CD4-positive, alpha-beta T cell treated with Interleukin-6 for 4 hours (primary cell): ENCODE measurements at regions not wholly inside any gene's neighbourhood (a gene's known extent, or its start where the extent isn't known, plus 50 kb on each side); places are given as distances from the start of the nearest gene placed in this dataset.

Source experiments
- DNase-seq: peaks from one replicate; pipeline ENCODE4 v3.0.0-alpha.2; 2020; ENCODE audit warnings: mixed read lengths

DNA sequence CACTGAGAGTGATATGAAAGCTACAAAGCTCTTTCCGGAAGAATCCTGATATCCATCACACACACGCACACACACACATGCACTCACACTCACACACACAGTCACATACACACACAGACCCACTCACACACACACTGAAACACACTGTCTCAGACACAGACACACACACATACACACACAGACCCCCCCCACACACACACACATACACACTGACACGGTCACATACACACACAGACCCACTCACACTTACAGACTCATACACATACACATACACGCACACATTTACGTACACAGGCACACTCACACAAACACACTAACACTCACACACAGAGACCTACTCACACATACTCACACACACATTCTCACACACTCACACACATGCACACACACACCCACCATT lies 58.6 kb downstream of the LIG4 start:
- DNase-seq, result no peak

DNA sequence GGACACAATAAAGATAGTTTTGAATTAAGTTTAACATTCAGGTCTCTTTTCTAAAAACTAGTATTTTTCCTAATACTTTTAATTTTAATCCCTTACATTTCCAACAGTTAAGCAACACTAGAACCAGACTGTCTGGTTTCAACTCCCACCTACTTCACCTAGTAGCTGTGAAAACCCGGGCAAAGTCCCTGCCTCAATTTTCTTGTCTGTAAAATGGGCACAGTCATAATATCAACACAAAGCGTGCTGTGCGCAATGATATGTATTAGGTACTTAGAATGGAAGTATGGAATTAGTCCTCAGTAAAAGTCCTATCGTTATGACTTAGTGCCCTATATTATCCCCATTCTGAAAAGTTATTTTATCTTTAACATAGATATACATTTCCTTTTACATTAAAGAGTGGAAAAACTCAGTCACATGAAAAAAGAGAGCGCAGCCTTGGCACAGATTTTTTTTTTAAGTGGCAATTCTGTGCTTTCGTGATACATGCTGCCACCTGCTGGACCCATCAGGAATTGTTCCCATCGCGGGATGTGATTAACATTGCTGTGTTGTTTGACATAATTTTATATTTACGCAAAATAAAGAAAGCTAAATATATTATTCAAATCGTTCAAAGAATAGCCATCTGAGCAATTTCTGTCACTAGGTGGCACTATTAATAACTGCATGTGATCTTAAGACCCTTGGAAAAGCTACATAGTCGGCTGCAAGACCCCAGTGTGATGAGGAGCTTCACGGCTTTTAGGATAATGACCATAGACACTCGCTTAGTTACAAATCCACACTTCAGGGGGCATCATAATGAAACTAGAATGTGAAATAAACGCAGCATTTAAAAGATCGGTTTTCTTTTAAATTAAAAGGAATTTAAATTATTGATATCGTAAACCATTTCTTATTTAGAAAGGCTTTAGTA lies 59.9 kb downstream of the LIG4 start:
- peak; percentile 56 for DNase-seq

DNA sequence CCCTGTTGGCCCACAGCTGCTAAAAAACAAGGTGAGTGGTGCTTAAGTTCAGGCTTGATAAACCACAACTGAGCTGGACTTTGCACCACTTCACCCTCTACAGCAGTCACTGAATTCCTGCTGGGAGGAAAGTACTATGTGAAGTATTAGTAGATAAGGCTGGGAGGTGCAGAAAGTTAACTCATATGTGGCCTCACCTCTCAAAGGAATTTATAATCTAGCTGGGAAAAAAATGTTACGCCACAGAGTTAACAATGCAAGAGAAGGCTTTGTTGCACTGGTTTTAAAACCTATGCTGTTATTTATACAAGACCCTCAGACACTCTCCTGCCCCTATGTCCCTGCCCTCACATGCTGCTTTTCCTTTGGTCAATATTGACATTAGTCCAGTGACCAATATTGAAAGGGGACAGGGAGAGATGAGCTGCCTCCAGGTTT lies 60.9 kb downstream of the LIG4 start:
- no peak for DNase-seq

DNA sequence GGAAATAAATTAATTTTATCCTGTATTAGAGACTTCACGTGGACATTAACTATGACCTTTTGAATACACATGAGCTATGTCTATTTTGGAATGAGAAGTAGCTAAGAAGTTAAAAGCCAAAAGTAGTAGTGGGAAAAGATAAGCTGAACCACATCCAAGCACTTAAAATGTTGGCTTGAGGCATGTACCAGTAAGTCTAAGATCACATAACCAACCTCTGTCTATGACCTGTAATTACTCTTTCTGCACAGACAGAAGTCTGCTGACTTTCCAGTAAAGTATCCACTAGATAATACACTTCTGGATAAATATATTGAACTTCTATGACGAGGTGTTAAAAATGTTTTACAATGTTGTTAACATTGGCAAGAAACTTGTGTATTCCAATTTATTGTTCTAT lies 68.7 kb downstream of the LIG4 start:
- no peak for DNase-seq

DNA sequence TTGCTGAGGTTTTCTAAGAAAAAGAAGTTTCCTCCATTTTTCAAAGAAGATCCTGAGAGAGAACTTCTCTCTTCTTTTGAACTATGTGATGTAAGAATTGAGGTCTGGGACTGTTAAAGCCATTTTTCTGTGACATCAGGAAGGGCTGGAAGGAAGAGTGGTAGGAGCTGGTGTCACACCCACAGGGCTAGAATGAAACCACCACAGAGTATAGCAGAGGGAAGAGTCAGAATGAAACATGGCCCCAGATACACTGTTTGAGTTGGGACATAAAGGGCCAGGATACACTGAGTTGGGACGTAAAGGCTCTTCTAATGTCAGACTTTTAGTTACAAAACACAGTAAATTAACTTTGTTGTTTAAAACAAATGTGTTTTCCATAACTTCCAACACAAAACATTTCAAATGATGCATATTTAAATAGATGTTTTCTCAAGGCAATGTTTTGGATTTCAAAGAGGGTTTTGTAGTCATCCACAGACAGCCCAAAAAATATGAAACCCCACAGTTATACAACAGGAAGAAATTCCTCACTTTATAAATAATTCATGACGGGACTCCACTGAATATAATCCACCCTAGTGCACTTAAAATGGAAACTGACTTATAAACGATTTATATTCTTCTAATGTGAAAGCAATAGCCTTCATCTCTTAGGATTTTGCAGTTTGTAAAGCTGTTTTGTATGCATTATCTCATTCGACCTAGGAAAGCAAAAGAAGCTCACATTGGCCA lies 72.5 kb downstream of the LIG4 start:
- no peak for DNase-seq

DNA sequence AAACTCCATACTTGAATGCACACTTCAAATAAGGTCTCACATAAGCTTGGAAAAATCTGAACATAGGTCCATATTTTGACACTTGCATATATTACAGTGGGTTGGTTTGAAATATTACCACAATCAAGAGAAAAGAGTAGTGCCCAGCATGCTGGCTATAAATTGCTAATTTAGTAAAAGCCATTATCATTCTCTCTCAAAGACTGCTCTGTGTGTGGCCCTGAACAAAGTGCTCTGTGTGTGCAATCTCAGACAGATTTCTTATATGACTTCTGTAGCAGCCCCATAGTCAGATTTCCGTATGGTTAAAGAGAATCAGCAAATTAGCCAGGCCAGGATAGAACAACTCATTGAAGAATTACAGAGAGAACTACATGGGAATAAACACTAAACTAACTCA lies 78.2 kb downstream of the LIG4 start:
- DNase-seq, result no peak

DNA sequence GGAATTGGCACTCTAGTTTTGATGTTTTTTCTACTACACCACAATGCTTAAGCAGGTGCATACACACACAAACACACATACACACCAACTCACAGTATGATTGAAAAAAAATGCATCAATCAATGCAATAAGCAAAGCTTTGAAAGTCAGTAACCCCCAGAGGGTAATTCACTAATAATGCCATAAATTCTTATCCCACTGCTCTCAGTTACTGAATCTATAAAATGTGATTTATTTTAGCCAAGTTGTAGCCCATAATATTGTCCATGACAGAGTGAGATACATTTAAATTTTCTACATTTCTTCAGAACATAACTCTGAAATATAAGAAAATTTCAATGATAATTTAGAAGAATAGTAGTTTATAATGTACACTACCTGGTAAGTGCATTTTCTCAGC lies 87.9 kb downstream of the LIG4 start:
- no peak for DNase-seq

DNA sequence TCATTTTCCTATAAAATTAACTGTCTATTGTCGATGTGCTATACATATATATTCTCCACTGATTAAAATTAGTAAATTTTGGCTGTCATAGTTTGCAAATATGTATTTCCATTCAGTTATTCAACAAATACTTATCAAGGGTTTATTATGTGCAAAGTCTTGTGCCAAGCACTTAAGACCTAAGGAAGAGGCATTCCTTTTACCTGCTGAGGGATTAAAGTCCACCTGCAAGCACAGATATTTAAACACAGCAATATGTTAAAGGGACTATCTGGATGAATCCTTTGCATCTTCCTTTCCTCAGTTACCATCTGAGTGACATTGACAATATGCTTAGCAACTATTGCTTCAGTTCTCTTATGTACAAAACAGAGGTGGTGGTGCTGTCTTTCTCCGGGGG lies 89.3 kb downstream of the LIG4 start:
- DNase-seq, result no peak

DNA sequence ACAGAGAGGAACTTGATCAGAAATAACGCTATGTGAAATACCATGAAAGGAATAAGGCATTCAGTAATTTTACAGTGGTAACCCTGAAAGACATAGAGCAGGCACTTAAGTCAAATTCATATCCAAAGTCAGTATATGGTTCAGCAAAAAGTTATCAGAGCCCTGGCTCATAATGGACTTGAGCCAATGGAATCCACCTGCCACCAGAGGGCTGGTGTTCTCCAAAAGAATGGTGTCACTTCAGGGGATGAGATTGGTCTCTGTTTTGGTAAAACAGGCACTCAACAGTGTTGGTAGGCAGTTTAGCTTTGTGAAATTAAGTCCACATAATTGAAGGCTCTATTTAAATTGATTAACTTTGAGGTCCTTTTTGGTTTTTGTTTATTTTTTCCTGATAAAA lies 93.9 kb downstream of the LIG4 start:
- DNase-seq, result no peak

DNA sequence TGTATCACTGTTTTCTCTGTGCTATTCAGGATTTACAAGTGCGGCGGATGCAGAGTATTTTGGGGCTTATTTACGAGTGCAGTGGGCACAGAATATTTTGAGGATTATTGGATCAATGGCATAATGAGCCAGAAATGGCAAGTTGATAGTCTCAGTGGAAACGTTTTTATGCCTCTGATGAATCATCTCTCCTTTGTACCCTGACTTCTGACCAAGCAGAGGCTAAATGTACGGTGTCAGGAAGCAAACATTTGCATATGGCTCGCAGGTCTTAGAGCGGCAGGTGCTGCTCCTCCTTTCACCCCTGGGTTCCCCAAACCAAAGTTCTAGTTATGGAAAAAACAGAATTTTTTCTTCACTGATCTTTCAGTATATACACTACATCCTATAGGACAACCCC lies 94.5 kb downstream of the LIG4 start:
- DNase-seq, result no peak

DNA sequence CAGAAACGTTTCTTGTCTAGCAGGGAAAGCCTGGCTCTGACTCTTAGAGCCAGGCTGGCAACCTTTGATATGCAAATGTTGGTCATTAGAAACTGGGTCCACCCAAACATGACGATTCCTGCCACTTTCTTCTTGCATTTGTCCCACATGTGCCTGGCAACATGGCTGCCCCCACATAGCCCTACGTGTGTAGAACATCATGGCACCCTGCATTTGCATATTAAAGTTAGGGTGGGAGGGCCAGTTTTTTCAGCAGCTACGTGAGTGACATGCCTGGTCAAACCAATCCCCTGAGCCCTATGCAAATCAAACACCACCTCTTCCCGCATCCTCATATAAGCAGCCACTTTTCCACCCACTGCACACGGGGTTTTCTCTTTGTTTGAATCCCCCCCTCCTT lies 95.0 kb downstream of the LIG4 start:
- no peak for DNase-seq

DNA sequence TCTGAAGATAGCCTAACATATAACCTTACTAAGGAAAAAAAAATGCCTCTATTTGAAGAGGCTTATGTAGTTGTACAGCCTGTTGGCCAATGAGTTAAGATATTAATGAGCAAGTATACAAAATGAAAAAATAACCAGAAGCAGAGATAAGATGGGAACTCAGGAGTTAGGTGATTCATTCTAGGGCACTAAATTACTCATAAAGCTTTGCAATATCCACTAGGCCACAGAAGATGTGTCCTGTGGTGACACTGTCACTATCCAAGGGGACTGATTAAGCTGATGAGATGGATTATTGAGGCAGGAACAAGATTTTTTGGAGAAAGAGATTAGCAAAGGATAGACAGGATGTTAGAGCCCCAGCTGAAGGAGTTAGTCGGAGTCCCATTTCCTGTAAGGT lies 99.6 kb downstream of the LIG4 start:
- no peak for DNase-seq

DNA sequence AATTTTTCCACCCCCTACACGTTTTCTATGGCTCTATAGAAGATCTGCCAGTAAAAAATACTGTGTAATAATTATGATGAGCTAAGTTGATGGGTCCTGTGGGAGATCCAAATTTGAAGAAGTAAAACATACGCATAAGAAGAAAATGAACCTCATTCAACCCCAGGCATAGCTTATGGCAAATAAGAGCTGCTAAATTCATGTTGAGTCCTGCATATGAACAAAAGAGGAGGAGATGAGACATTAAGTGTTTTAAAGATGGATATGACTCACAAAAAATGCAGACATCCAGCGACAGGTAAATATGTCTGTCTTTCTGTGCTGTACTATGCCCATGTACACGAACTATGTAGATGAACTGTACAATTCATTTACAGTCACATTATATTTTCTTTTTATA lies 101.9 kb downstream of the LIG4 start:
- no peak for DNase-seq

DNA sequence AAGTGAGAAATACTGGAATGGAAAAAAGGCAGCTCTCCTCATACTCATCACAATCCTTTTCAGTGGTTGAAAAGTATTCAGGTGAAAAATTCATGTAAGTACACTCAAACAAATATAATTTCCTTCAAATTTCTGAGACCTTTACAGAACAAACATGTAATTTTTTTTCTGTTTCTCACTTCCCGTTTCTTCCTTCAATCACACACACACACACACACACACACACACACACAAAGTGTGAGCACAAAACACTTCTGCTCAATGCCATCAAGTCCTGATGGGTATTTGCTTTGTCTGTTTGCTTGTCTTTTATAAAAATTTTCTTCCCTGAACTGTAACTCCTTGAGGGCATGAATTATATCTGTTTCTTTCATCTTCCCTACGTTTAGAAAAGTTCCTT lies 110.6 kb downstream of the LIG4 start:
- no peak for DNase-seq

DNA sequence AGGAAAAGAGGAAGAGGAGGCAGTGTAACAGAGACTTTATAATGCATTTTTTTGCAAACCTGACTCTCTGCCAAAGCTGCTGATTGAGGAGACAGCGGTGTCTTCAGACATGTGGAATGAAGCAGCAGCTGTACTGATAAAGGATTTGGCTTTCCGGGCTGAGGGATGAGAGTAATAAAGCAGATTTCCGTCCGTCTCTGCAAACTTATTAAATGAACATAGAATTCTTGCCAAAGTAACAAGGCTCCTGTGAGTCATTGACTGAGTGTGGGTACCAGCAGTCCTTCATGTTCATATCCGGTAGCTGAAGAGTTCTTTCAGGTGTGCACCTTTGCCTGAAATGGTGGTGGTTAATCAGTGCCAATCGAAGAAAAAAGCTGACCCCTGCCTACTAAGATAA lies 112.6 kb downstream of the LIG4 start:
- DNase-seq, result no peak

DNA sequence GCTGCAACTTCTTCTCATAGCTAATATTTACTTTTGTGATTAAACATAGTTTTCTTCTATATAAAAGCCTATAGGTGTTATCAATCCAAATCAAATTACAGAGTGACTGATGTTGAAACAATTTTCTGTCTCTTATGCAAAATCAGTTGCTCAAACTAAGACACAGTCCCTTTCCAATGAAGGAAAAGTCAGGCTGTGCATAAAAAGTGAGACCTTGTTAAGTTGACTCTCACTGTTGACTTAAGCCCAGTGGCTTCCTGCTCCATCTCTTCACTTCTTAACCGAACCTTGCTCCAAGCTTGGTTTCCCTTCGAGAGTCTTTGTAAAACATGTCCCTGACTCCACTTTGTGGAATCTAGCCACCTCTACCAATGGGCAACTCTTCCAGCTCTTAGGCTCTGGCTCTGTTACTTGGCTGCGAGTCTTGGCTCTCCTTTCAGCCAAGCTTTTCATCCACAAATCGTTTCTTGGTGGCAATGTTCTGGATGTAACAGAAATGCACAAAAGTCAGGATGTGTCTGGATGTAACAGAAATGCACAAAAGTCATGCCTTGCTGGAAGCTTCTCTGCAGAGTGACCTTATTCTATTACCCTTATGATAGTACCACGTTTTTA lies 118.9 kb downstream of the LIG4 start:
- DNase-seq, result no peak

DNA sequence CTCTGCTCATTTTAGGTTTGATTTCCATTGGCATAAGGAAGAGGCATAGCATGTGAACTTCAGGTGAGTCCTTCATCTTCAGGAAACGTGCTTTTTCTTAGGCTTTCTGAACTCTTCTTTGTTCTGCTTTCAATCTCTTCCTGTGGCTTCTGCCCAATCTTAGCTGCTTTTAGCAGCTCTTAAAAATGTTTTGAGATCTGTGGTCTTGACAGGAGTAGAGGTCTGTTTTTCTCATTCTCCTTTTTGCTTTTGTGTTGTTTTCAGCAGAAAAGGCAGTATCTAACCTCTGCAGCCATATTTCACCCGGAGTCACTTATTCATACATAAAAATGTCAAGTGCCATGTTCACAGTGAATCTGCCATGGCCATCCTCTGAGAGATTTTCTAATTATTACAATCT lies 120.3 kb downstream of the LIG4 start:
- no peak for DNase-seq

DNA sequence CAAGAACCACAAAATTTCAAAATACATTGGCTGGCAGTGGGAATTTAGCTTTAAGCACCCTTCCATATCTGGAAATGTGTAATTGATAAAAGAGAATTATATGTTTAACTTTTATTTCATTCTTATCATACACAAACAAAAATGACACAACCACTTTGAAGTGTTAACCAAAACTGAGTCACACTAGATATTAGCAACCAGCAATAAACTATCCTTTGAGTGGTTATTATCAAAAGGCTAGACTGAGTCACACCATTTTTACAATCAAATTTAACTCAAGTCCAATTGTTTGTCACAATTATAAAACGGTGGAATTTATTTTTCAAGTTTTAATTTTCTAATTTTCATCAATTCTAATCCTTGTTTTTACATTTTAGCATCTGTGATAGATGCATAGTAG lies 121.7 kb downstream of the LIG4 start:
- DNase-seq, result no peak

DNA sequence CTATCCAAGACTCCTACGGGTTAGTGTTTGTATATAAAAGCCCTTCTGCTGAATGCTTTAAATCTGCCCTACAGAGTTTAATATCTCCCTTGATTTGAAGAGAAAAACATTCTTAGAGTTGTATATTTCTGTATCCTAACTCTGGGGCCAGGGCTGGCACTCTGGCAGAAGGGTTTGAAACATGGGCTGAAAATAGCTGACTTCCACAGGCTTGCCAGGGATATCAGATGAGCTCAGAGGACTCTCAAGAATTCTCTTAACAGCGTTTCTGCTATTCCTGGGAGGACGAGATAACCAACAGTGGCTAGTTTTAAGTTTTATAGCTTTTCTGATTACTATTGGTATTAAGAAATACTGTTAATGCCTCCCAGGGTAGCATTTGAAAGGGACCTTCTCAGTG lies 127.5 kb downstream of the LIG4 start:
- no peak for DNase-seq

DNA sequence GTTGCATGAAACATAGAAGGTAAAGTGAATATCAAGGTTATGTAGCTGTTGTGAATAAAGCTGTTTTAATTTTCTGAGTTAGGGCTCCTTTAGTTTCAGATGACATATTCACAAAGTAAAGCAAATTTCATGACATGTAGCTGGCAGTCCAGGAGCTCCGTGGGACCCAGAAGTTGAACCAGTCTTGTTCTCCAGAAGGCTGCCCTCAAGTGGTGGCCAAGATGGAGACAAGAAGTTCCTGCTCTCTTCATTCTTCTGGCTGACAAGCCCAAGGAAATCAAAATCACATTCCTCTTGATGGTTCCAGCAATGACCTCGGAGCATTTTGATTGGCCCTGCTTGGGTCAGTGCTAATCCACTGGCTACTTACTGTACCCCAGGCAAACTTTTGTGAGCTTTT lies 128.7 kb downstream of the LIG4 start:
- DNase-seq, result no peak

DNA sequence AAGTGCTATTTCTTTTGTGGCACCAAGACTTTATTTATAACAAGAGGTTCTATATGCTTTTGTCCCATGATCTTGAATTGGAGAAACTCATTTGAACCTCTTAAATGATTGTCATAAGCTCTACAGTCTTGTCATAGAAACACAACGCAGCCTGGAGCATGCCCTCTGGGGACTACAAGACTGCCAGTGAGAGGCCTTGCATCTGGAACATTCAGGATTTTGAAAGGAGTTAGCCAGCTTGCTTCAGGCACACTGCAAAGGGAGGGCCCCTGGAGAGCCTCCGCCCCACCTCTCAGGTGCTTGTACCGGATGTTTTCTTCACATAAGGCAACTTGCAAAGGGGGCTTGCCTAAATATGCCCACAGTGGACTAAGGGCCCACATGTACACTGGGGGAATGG lies 130.5 kb downstream of the LIG4 start:
- DNase-seq, result no peak

DNA sequence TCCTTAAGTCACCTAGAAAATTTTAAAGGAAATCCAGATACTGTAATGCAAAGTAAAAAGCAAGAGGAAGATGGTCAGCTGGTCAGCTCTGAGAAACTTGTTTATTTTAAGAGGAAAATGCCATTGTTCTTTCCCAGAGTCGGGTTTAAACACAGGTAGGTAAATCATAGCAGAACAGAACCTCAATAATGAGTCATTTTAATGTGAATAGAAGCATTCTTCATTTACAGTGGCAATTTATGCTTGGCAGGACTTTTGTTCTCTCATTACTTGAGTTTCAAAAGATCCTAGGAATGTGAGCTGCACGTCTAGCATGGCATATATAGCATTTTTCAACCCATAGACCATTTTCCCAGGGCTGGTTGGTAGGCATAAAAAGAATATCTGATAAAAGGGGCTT lies 132.3 kb downstream of the LIG4 start:
- no peak for DNase-seq

DNA sequence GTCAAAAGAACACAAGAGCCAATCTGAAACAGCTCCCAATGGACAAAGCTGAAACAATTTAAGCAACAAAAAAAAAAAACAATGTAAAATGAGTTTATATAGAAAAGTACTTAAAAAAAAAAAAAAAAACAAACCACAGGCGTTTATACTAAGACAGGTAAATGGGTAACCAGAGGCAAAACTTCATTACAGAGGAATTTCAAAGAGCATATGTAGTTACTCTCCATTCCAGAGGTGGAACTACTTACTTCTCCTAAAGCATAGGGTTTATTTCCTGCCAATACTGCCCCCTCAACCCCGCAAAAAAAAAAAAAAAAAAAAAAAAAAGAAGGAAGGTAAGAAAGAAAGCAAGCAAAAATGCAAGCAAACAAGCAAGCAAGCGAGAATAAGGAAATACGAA lies 132.9 kb downstream of the LIG4 start:
- DNase-seq, result no peak

DNA sequence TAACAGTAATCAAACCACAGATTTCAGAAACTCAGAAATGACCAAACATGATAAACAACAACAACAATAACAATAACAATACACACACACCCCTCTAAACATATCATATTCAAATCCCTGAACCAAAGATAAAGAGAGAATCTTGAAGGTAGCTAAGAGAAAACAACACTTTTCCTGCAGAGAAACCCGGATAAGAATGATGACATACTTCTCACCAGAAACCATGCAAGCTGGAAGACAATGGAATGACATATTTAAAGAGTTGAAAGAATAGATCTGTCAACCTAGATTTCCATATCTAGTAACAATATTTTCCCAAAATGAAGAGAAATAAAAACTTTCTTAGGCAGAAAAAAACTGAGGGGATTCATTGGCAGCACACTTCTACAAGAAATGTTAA lies 138.1 kb downstream of the LIG4 start:
- no peak for DNase-seq
